AG04450 (cell line): ENCODE measurements at regions not wholly inside any gene's neighbourhood (a gene's known extent, or its start where the extent isn't known, plus 50 kb on each side); places are given as distances from the start of the nearest gene placed in this dataset.

Source experiments
- CTCF ChIA-PET: fragments of 300-600, 350-600 bp; formaldehyde crosslinking; extraction: SDS; loops from one replicate; lab custom pipeline; 2022; ENCODE audit warnings: antibody characterized with exemption, inconsistent platforms; lab: Charles Lee
- POLR2A ChIA-PET: fragments of 350-600 bp; formaldehyde crosslinking; extraction: SDS; loops from one replicate; lab custom pipeline; 2021; ENCODE audit warnings: antibody characterized with exemption, inconsistent platforms; lab: Yijun Ruan, JAX
- DNase-seq: peaks from one replicate; pipeline ENCODE4 v3.0.0-alpha.2; 2011; ENCODE audit warnings: low read depth, low spot score
- H3K27ac ChIP-seq: one replicate; pipeline ENCODE4 v1.5.1; 2012; ENCODE audit warnings: low read depth, low read length, control low read depth
- H3K27me3 ChIP-seq: one replicate; pipeline ENCODE4 v1.6.0; 2012; ENCODE audit warnings: low read length; ENCODE audit not compliant: control insufficient read depth, insufficient read depth
- H3K4me3 ChIP-seq: 2 replicates; pipeline ENCODE4 v1.5.1; 2011; ENCODE audit warnings: mild to moderate bottlenecking, low read depth, low read length, control low read depth
- H3K9me3 ChIP-seq: 2 replicates; pipeline ENCODE4 v1.5.1; 2012; ENCODE audit warnings: low read length; ENCODE audit not compliant: control insufficient read depth, insufficient read depth
- TF ChIP-seq, protein P1 (sequence below): IDR thresholded peaks from 2 replicates; pipeline ENCODE4 v1.5.1; 2011; ENCODE audit warnings: low read depth, low read length, control low read depth, inconsistent platforms

DNA sequence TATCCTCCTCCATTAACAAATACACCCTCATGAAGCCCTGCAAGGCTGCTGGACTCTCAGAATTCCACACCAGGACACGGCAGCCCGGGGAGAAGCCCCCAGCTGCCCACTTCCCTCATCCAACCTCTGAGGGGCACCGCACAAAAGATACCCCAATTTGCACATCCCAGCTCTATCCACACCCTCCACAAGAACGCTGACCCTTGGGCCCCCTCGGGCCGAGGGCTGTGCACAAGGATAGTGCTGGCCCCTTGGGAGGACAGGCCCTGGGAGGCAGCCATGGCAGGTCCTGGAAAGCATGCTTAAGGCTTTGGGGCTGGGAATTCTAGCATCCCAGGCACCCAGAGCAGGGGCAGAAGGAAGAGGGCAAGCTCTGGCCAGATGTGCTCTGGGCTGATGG lies 77.4 kb upstream of the PRNP start:
- H3K9me3 ChIP-seq = no peaks in the 10 kb centered on the region
- TF ChIP-seq, protein P1, sequence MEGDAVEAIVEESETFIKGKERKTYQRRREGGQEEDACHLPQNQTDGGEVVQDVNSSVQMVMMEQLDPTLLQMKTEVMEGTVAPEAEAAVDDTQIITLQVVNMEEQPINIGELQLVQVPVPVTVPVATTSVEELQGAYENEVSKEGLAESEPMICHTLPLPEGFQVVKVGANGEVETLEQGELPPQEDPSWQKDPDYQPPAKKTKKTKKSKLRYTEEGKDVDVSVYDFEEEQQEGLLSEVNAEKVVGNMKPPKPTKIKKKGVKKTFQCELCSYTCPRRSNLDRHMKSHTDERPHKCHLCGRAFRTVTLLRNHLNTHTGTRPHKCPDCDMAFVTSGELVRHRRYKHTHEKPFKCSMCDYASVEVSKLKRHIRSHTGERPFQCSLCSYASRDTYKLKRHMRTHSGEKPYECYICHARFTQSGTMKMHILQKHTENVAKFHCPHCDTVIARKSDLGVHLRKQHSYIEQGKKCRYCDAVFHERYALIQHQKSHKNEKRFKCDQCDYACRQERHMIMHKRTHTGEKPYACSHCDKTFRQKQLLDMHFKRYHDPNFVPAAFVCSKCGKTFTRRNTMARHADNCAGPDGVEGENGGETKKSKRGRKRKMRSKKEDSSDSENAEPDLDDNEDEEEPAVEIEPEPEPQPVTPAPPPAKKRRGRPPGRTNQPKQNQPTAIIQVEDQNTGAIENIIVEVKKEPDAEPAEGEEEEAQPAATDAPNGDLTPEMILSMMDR = no peak
- DNase-seq = no peak
- ChIA-PET CTCF (interaction anchor here (1.7 to 5.5 kb wide), 3 partner anchors 113 to 492 kb away, joined by 5 to 72 read pairs (median 5); partner anchors contain the start of gene PRND), POLR2A (no interaction called here)
- no peak overlapping the region for H3K27ac ChIP-seq
- H3K27me3 ChIP-seq = peaks cover 5% of the 10 kb centered on the region
- H3K4me3 ChIP-seq = no peak overlapping the region

DNA sequence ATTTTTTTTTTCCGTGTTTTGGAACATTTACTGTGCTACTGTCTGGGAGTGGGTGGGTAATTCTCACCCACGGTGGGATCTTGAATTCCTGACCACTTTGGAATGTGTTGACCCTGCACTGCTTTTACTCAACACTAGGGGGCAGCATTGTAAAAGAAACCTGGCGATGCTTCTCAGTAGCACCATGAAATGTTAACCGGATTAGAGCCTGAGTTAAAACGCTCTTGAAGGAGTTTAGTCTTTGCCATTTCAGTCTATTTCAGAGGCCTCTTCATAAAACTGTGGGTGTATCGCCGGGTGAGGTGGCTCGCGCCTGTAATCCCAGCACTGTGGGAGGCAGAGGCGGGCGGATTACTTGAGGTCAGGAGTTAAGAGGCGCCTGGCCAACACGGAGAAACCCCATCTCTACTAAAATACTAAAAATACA lies 79.0 kb upstream of the PRNP start:
- peaks cover 5% of the 10 kb centered on the region for H3K27me3 ChIP-seq
- POLR2A ChIA-PET = no interaction called here

DNA sequence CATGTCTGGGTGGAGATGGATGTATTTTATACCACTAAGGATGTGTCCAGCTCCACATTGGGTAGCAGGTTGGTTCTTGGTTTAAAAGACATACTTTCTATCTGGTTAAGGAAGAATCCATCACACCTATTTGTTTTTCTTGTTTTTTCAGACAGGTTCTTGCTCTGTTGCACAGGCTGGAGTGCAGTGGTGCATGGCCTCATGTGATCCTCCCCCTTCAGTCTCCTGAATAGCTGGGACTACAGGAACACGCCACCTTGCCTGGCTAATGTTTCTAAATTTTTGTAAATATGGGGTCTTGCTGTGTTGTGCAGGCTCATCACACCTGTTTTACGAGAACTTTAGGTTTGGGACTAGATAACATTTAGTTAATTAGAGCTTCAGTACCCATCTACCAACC lies 80.2 kb upstream of the PRNP start:
- CTCF ChIA-PET = interaction anchor here (0.7 to 5.5 kb wide), 4 partner anchors 116 to 586 kb away, joined by 3 to 72 read pairs (median 5); partner anchors contain the start of gene PRND

More for the DNA sequence above, 79.0 kb upstream of the PRNP start:
- CTCF ChIA-PET = interaction anchor here (0.6 to 5.5 kb wide), 8 partner anchors 27 to 494 kb away, joined by 3 to 72 read pairs (median 4); partner anchors contain the start of gene PRND
- H3K9me3 ChIP-seq = no peaks in the 10 kb centered on the region
- TF ChIP-seq, protein P1 = peak; percentile 96
- H3K4me3 ChIP-seq = no peak overlapping the region
- H3K27ac ChIP-seq = no peak overlapping the region
- DNase-seq = peak; percentile 36

DNA sequence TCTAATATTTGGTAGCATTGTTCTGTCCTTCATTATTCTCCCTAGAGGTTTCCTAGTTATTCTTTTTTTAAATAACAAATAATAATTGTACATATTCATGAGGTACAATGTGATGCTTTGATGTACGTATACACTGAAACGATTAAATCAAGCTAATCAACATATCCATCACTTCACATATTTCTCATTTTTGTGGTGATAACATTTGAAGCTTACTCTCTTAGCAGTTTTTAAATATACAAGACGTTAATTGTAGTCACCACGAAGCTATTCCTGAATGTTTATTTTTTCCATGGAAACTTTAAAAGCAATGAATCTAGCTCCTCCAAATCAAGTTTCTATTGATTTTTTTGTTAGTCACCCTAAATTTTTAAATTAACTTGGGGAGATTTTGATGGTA lies 81.1 kb upstream of the PRNP start:
- ChIA-PET CTCF (interaction anchor here (0.6 to 5.5 kb wide), 8 partner anchors 8 to 587 kb away, joined by 3 to 72 read pairs (median 4); partner anchors contain the start of gene PRND), POLR2A (interaction anchor here (0.6 kb wide), 1 partner anchor 380 kb away, joined by 4 read pairs; no protein-coding TSS in a partner anchor)
- DNase-seq = no peak
- H3K9me3 ChIP-seq = no peaks in the 10 kb centered on the region; the same call in 1 of the 2 replicates
- no peak overlapping the region for H3K27ac ChIP-seq
- TF ChIP-seq, protein P1 = no peak
- no peaks in the 10 kb centered on the region for H3K27me3 ChIP-seq
- no peak overlapping the region for H3K4me3 ChIP-seq

More for the DNA sequence above, 80.2 kb upstream of the PRNP start:
- Histone ChIP-seq H3K27me3 (peaks cover 5% of the 10 kb centered on the region), H3K9me3 (no peaks in the 10 kb centered on the region; the same call in 1 of the 2 replicates), H3K4me3 (no peak overlapping the region), H3K27ac (no peak overlapping the region)
- POLR2A ChIA-PET = no interaction called here
- DNase-seq = no peak
- TF ChIP-seq, protein P1 = no peak

DNA sequence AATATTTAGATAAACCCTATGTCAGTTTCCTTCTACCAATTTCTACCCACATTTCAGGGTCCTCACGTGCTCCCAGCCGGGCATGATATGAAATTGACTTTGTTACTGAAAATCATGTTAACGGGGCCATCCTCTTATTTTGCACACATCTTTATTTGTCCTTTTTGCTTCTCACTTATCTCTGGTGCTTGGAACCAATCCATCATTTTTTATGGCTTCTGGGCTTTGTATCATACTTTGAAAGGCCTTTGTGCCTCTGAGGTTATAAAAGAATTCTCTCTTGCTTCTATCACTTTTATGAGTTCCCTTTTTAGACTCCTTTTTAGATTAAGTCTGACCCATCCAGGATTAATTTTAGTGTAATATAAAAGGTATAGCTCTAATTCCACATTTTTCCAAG lies 81.7 kb upstream of the PRNP start:
- no peak overlapping the region for H3K27ac ChIP-seq
- H3K9me3 ChIP-seq = no peaks in the 10 kb centered on the region; the same call in 1 of the 2 replicates
- no peak overlapping the region for H3K4me3 ChIP-seq
- TF ChIP-seq, protein P1 = no peak
- CTCF ChIA-PET = interaction anchor here (0.9 to 5.5 kb wide), 3 partner anchors 13 to 496 kb away, joined by 3 to 72 read pairs (median 4); partner anchors contain the start of gene PRND
- no peak for DNase-seq
- H3K27me3 ChIP-seq = no peaks in the 10 kb centered on the region
- POLR2A ChIA-PET = no interaction called here
